Trophoblast cell (in vitro differentiated cells and primary cell): ENCODE measurements at regions not wholly inside any gene's neighbourhood (a gene's known extent, or its start where the extent isn't known, plus 50 kb on each side); places are given as distances from the start of the nearest gene placed in this dataset.

Experiments used
- DNase-seq, 2 donors: peaks; one replicate each; pipeline ENCODE4 v3.0.0-alpha.2; 2016
- H2AFZ ChIP-seq: 2 replicates; pipeline ENCODE4 v1.6.1; 2013; ENCODE audit warnings: low read length, moderate library complexity, mild to moderate bottlenecking; ENCODE audit not compliant: insufficient read depth, poor library complexity
- H2AK5ac ChIP-seq: 2 replicates; pipeline ENCODE4 v1.6.1; 2013; ENCODE audit warnings: mild to moderate bottlenecking, low read length
- H2BK120ac ChIP-seq: 2 replicates; pipeline ENCODE4 v1.6.1; 2013; ENCODE audit warnings: low read length, mild to moderate bottlenecking, moderate library complexity; ENCODE audit not compliant: insufficient read depth, poor library complexity
- H2BK12ac ChIP-seq: 2 replicates; pipeline ENCODE4 v1.6.1; 2013; ENCODE audit warnings: mild to moderate bottlenecking, low read length, moderate library complexity
- H2BK5ac ChIP-seq: 2 replicates; pipeline ENCODE4 v1.6.1; 2013; ENCODE audit warnings: low read length, low read depth, moderate library complexity, mild to moderate bottlenecking; ENCODE audit not compliant: poor library complexity
- H3K14ac ChIP-seq: 2 replicates; pipeline ENCODE4 v1.6.1; 2013; ENCODE audit warnings: mild to moderate bottlenecking, low read length
- H3K18ac ChIP-seq: 2 replicates; pipeline ENCODE4 v1.6.1; 2013; ENCODE audit warnings: mild to moderate bottlenecking, low read length
- H3K23ac ChIP-seq: 2 replicates; pipeline ENCODE4 v1.6.1; 2013; ENCODE audit warnings: low read length
- H3K27ac ChIP-seq: 2 replicates; pipeline ENCODE4 v1.5.1; 2013; ENCODE audit warnings: low read depth, mild to moderate bottlenecking, inconsistent platforms, low read length, moderate library complexity
- H3K27me3 ChIP-seq: 2 replicates; pipeline ENCODE4 v1.6.1; 2013; ENCODE audit warnings: inconsistent platforms, mild to moderate bottlenecking, low read length, moderate library complexity; ENCODE audit not compliant: insufficient read depth
- H3K36me3 ChIP-seq, 2 experiments: 1 replicate in 1 of 2; 2 replicates in 1 of 2; pipeline ENCODE4 v1.6.1; 2013; ENCODE audit warnings: low read length in 2 of 2, mild to moderate bottlenecking in 2 of 2, moderate library complexity in 1 of 2; ENCODE audit not compliant: insufficient read depth in 2 of 2, control insufficient read depth in 1 of 2
- H3K4ac ChIP-seq: 2 replicates; pipeline ENCODE4 v1.6.1; 2013; ENCODE audit warnings: low read depth, mild to moderate bottlenecking, low read length, moderate library complexity
- H3K4me1 ChIP-seq, 2 experiments: 1 replicate in 1 of 2; 2 replicates in 1 of 2; pipeline ENCODE4 v1.6.1; 2013; ENCODE audit warnings: low read length in 2 of 2, mild to moderate bottlenecking in 2 of 2, moderate library complexity in 1 of 2; ENCODE audit not compliant: insufficient read depth in 2 of 2, control insufficient read depth in 1 of 2
- H3K4me2 ChIP-seq: 2 replicates; pipeline ENCODE4 v1.6.1; 2013; ENCODE audit warnings: inconsistent platforms, mild to moderate bottlenecking, low read length, moderate library complexity
- H3K4me3 ChIP-seq: 2 replicates; pipeline ENCODE4 v1.5.1; 2013; ENCODE audit warnings: mild to moderate bottlenecking, low read depth, low read length, inconsistent platforms
- H3K79me1 ChIP-seq: one replicate; pipeline ENCODE4 v1.6.1; 2013; ENCODE audit warnings: low read length
- H3K79me2 ChIP-seq: 2 replicates; pipeline ENCODE4 v1.6.1; 2013; ENCODE audit warnings: low read length, mild to moderate bottlenecking; ENCODE audit not compliant: control insufficient read depth, insufficient read depth, poor library complexity
- H3K9ac ChIP-seq: 2 replicates; pipeline ENCODE4 v1.6.1; 2013; ENCODE audit warnings: mild to moderate bottlenecking, low read length
- H3K9me3 ChIP-seq: 2 replicates; pipeline ENCODE4 v1.6.1; 2013; ENCODE audit warnings: low read depth, mild to moderate bottlenecking, control low read depth, inconsistent platforms, low read length; ENCODE audit not compliant: insufficient read depth
- H4K12ac ChIP-seq: 2 replicates; pipeline ENCODE4 v1.6.1; 2013; ENCODE audit warnings: low read depth, mild to moderate bottlenecking, low read length, moderate library complexity
- H4K8ac ChIP-seq: 2 replicates; pipeline ENCODE4 v1.6.1; 2013; ENCODE audit warnings: low read depth, mild to moderate bottlenecking, low read length, moderate library complexity
- H4K91ac ChIP-seq: one replicate; pipeline ENCODE4 v1.6.1; 2013; ENCODE audit warnings: low read depth, mild to moderate bottlenecking, low read length, moderate library complexity
- WGBS: extraction: QIAGEN DNeasy Blood & Tissue Kit; methylation state at CpG from one replicate; pipeline ENCODE4 v1.1.7; 2013; ENCODE audit warnings: missing lambda C conversion rate; ENCODE audit not compliant: insufficient read length, insufficient coverage; ENCODE audit errors: extremely low coverage; 5-methylcytosine and 5-hydroxymethylcytosine counted together

DNA sequence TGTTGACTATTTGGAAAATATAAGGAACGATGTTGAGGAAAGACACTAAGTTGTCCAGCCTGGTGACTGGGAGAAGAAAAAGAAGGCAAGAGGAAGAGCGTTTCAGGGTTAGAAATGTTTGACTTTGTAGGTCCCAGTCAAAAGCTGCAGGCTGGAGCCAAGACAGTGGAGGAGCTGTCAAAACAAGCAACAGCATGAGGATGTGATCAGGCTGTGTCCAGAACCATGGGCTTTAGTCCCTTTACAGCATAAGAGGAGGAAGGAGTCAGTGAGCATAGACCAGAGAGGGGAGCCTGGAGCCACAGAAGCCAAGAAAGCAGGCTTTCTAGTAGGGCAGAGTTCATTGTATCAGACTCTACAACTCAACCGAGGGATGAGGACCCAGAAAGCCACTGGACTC is 658.5 kb downstream of the BNC2 start:
- no peak overlapping the region for H3K4ac ChIP-seq
- no peaks in the 10 kb centered on the region for H3K79me1 ChIP-seq
- no peak overlapping the region for H3K14ac ChIP-seq
- H3K4me1 ChIP-seq = no peaks in the 10 kb centered on the region
- H3K27me3 ChIP-seq = no peaks in the 10 kb centered on the region
- no peak overlapping the region for H3K4me3 ChIP-seq
- no peak overlapping the region for H2AFZ ChIP-seq
- no peak overlapping the region for H4K91ac ChIP-seq
- no peaks in the 10 kb centered on the region for H3K36me3 ChIP-seq
- no peak overlapping the region for H4K8ac ChIP-seq
- H3K18ac ChIP-seq = no peak overlapping the region
- no peaks in the 10 kb centered on the region for H3K9me3 ChIP-seq
- DNase-seq = no peak
- no peak overlapping the region for H3K23ac ChIP-seq
- no peak overlapping the region for H2BK5ac ChIP-seq
- no peak overlapping the region for H4K12ac ChIP-seq
- no peak overlapping the region for H3K27ac ChIP-seq
- H2BK12ac ChIP-seq = peak overlapping the region; percentile 29
- no peak overlapping the region for H3K9ac ChIP-seq
- H2AK5ac ChIP-seq = no peak overlapping the region
- no peak overlapping the region for H2BK120ac ChIP-seq
- H3K79me2 ChIP-seq = no peaks in the 10 kb centered on the region
- H3K4me2 ChIP-seq = no peak overlapping the region
- WGBS = no CpG with 5 or more reads among the region's 3 CpGs

DNA sequence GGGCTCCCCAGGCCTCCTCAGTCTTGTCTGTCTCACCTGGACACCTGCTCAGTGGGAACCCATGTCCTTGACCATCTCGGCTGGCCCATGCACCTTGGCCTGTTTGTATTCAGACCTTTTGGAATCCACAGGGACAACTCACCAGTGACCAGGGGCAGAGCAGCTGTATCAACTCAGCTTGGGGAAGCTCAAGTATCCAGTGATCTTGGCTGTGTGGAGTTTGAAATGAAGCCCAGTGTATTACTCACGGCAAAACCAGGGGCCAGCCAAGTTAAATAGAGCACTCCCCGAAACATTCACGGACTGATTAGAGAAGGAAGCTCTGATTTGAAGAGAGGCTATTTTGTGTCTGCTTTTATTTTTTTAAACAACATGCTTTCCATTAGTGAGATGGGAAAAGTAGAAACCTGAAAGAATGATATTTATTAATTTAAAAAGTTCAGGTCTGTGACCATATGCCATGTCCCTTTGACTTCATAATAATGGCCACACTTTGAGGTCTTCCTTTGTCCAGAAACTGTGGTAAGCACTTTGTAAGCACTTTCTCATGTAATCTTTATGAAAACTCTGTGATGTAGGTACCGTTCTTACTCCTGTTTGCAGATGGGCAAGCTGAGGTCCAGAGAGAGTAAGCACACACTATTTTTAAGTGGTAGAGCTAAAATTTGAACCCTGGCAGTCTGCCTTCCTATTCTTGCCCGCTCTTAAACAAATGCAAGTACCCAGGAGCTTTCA is 656.5 kb downstream of the BNC2 start:
- Histone ChIP-seq H2BK120ac (no peak overlapping the region), H3K36me3 (no peaks in the 10 kb centered on the region), H4K91ac (no peak overlapping the region), H2BK5ac (no peak overlapping the region), H2AK5ac (no peak overlapping the region), H2BK12ac (no peak overlapping the region), H3K4ac (no peak overlapping the region), H4K12ac (no peak overlapping the region), H3K9me3 (no peaks in the 10 kb centered on the region), H3K27me3 (no peaks in the 10 kb centered on the region), H3K4me3 (no peak overlapping the region), H2AFZ (no peak overlapping the region), H3K14ac (no peak overlapping the region), H3K79me1 (no peaks in the 10 kb centered on the region), H3K79me2 (no peaks in the 10 kb centered on the region), H3K27ac (no peak overlapping the region), H3K4me2 (no peak overlapping the region), H3K18ac (no peak overlapping the region), H3K9ac (no peak overlapping the region), H4K8ac (no peak overlapping the region), H3K23ac (no peak overlapping the region), H3K4me1 (peaks cover 0 to 3% of the 10 kb centered on the region in 2 experiments)
- no CpG with 5 or more reads among the region's 6 CpGs for WGBS
- no peak for DNase-seq

DNA sequence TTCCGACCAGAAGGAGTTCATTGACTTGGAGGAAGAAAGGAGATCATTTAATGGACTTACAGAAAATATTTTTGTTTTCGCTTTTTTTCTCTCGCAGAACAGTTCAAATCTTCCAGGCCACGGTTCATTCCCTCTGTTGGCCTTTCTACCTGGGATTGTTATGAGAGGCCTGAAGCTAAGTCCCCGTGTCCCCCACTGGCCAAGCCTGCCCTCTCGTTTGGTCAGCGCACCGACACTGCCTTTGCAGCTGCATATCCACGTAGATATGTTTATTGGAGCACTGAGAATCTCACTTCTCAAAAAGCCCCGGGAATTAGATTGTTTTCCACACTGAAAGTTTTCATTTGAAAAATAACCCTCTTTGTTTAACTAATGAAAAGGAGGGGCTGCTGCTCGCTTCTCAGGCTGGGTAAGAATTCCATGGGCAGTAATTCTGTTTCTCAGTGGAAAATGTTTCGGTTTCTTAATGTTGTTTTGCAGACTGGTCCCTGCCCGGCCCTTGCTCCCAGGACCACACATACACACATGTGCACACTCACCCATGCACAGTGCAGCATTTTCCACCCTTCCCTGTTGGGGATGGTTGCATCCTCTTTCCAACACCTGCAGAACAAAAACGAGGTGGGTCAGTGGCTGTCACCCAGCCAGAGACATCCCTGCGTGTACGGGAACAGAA is 655.7 kb downstream of the BNC2 start:
- Histone ChIP-seq H4K8ac (no peak overlapping the region), H3K27me3 (no peaks in the 10 kb centered on the region), H4K12ac (no peak overlapping the region), H2BK120ac (no peak overlapping the region), H2AFZ (no peak overlapping the region), H2BK12ac (no peak overlapping the region), H3K23ac (no peak overlapping the region), H3K4me2 (no peak overlapping the region), H3K4ac (no peak overlapping the region), H2BK5ac (no peak overlapping the region), H3K9ac (no peak overlapping the region), H3K79me2 (no peaks in the 10 kb centered on the region), H3K27ac (no peak overlapping the region), H3K14ac (no peak overlapping the region), H3K18ac (no peak overlapping the region), H2AK5ac (no peak overlapping the region), H4K91ac (no peak overlapping the region), H3K4me3 (no peak overlapping the region), H3K9me3 (no peaks in the 10 kb centered on the region), H3K4me1 (peaks cover 0 to 3% of the 10 kb centered on the region in 2 experiments), H3K36me3 (no peaks in the 10 kb centered on the region), H3K79me1 (no peaks in the 10 kb centered on the region)
- WGBS = no CpG with 5 or more reads among the region's 16 CpGs
- DNase-seq = no peak

DNA sequence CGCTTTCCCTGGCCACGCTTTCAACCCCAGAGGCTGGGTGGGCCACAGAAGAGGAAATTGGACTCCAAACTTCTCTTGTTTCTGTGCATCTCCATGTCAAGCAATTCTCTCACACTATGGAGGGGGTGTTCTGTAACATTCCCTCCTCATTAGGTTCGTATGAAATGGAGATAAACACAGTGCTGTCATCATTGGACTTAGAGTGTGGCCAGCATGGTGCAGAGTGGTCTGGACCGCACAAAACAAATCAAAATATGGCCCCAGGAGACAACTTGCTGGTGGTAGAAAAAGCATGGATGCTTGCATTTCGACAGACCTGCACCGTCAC is 655.2 kb downstream of the BNC2 start:
- no peak overlapping the region for H3K4me2 ChIP-seq
- no peaks in the 10 kb centered on the region for H3K79me1 ChIP-seq
- H4K91ac ChIP-seq = no peak overlapping the region
- no peaks in the 10 kb centered on the region for H3K27me3 ChIP-seq
- no peak overlapping the region for H4K8ac ChIP-seq
- no peak overlapping the region for H2BK12ac ChIP-seq
- no peak overlapping the region for H2BK120ac ChIP-seq
- no peak overlapping the region for H3K23ac ChIP-seq
- no peak for DNase-seq
- H3K36me3 ChIP-seq = no peaks in the 10 kb centered on the region
- no peaks in the 10 kb centered on the region for H3K9me3 ChIP-seq
- no peak overlapping the region for H4K12ac ChIP-seq
- H3K4me1 ChIP-seq = peaks cover 0 to 3% of the 10 kb centered on the region in 2 experiments
- H2AK5ac ChIP-seq = no peak overlapping the region
- H3K9ac ChIP-seq = no peak overlapping the region
- H3K27ac ChIP-seq = no peak overlapping the region
- no peak overlapping the region for H3K4ac ChIP-seq
- no CpG with 5 or more reads among the region's 6 CpGs for WGBS
- H3K18ac ChIP-seq = no peak overlapping the region
- no peaks in the 10 kb centered on the region for H3K79me2 ChIP-seq
- no peak overlapping the region for H2AFZ ChIP-seq
- H3K14ac ChIP-seq = no peak overlapping the region
- no peak overlapping the region for H3K4me3 ChIP-seq
- H2BK5ac ChIP-seq = no peak overlapping the region
